GM18909 (cell line): ENCODE measurements at regions not wholly inside any gene's neighbourhood (a gene's known extent, or its start where the extent isn't known, plus 50 kb on each side); places are given as distances from the start of the nearest gene placed in this dataset.
"Not testable (repeated sequence)": the region's sequence is repeated elsewhere in the genome, so short reads cannot be mapped to it uniquely, and the experiment has no call there.

ENCODE experiments used
- ATAC-seq: cut with Tn5 transposase; IDR thresholded peaks from one replicate; pipeline ENCODE4 v1.9.1; 2021; ENCODE audit warnings: mild to moderate bottlenecking; ENCODE audit not compliant: unreplicated experiment, poor library complexity

GRCh38 chr3:35389907-35390306, 249.4 kb upstream of the ARPP21 start:
- ATAC-seq = no peak

- ATAC-seq = no peak
Observed at GRCh38 chr3:35392187-35392586, 247.1 kb upstream of the ARPP21 start.

DNA sequence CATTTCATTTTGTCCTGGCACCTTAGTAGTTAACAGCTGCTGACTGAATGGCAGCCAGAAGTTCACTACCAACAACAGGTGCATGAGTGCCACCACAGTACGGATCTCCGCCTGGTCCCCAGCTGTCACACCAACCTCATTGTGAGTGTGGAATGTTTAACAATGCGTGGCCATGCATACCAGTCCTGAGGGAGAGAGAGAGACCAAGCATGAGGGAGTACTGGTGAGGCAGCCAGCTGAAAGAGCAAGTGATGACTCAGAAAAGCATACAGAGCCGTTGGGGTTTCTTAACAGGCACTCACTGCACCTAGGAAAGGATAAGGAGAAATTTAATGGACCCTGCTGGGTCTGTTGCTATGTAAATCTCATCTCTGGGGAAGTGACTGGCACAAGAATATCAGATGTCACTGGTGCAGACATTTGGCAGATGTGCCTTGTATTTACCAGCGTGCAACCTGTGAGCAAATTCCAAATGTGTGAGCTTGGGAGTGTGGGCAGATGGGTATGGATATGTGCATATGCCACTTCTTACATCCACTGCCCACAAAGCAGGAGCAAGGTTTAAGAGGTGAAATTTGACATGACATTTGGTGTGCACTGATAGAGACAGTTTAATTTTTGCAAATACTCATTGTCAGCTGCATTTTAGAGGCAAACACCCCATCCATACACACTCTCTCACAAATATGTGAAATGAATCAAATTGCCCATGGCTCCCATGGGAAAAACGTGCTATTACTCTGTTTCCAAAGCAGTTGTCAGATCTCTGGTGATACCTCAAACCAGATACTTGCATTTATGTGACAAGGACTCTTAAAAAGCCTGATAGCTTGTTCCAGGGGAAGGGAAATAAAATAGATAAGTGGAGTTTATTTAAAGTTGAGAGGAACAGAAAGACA, 245.2 kb upstream of the ARPP21 start:
- no peak for ATAC-seq

GRCh38 chr3:35394905-35395304, 244.4 kb upstream of the ARPP21 start:
- no peak for ATAC-seq

DNA sequence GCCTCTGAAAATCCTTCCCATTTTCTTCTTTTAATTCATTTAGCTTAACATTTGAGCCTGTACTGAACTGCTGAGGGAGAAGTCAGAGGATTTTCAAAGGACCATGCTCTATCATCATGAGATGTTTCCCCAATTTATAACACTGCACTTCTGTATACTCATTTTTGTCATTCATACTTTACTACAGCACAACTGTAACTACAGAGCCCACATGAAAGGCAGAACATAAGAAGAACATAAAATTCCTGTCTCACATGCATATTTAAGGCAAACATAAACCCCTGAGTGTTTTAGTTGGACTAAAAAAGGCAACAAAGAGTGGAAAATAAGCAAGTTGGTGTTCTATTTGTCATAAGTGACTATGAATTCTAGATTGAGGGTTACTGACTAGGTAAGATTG, 237.7 kb upstream of the ARPP21 start:
- no peak for ATAC-seq

DNA sequence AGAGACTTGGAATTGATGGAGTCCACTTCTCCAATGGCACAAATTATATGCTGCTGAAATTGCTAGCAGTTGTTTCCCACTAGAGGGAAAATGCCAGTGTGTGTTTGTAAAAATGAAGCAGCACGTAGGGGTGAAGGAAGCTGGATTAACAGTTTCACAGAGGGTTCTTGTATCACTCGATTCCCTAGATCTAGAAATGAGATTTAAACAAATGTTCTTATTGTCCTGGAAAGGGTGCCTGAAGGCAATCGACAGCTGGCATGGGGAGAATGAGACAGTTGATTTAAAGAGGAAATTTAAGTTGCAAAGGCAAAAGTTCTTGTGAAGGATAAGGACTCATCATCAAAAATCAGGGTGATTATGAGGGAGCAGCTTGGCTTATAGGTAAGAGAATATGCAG, 234.8 kb upstream of the ARPP21 start:
- no peak for ATAC-seq

DNA sequence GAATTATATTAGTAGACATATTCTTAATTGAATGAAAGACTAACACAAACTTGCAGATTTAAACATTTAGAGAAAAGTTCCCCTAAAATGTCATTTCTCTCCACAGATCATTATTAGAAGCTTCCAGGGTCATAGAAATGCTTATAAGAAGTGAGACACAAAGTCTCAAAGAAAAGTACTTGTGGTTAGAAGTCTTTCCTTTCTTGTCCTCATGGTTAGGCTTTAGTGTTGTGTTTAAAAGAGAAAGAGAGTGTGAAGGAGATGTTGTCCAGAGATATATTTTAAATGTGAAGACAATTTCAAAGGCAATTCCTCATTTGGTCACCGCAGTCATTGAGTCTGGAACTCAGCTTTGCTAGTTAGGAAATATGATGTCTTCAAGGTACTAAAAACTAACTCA, 230.4 kb upstream of the ARPP21 start:
- ATAC-seq = no peak

DNA sequence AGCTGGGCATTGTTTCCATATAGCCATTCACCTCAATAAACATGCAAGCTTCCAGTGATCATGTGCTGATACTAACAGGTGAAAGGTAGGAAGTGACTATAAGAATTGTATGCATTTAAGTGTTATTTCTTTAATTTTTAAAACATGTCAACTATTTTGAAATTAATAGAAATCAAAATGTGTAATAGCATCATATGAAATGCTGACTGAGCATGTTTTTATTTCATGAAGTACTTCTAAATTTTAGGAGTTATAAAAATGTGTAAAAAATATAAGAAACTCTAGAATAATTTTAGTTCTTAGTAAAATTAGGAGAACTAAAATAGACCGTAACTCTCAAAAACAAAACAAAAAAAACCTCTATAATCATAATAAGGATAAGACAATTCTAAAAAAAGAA, 229.3 kb upstream of the ARPP21 start:
- ATAC-seq = no peak

GRCh38 chr3:35413483-35413882, 225.8 kb upstream of the ARPP21 start:
- no peak for ATAC-seq

DNA sequence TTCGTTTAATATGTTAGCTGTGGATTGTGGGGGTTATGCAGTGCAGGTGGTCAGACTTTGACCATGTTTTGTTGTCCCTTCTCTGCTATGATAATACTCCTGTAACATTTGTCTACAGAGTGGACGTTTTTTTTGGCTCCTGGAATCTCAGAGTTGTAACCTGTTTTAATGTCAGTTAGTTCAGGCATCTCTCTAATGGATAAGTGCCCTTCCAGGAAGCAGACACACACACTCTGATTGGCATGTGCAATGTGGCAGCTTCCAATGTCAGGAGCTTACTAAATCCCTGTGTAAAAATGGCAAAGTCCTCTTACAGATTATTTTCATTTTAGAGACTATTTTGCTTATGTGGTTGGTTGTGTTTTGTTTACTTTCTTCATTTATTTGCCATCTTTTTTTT, 222.2 kb upstream of the ARPP21 start:
- ATAC-seq = no peak

GRCh38 chr3:35422101-35422500, 217.2 kb upstream of the ARPP21 start:
- no peak for ATAC-seq

DNA sequence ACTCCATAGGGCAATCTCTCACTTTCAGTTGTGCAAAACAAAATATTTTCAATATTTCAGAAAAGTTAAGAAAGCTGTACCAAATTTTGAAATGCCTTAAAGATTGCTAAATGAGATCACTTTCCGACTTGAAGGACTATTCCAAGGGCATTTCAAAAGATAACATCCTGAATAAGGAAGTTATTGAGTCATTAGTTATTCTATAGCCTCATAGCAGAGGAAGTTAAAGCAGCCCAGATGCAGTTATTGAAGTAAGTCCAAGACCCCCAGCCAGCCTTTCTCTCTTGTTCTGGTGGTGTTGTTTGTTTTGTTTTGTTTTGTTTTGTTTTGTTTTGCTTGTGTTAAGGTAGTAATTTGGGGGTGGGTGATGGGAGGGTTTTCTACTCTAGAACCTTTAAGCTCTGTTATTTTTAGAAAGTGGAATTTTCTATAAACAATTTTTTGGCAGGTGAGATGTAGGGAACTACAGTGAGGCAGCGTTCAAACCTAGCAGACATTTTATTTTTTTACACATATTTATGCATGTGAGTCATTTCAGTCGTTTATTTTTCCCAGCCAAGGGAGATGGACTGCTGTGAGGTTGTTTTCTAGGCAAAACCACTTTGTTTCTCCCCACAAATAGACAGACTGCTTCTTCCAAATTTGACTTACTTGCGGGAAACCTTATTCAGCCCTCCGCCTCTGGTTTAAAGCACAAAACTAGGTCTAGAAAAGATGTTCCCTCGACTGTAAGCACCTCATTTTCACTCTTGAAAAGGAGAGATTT, 216.3 kb upstream of the ARPP21 start:
- ATAC-seq = no peak

- ATAC-seq = no peak
Observed at GRCh38 chr3:35426366-35426958, 212.9 kb upstream of the ARPP21 start.

GRCh38 chr3:35437381-35437780, 201.9 kb upstream of the ARPP21 start:
- ATAC-seq = no peak

DNA sequence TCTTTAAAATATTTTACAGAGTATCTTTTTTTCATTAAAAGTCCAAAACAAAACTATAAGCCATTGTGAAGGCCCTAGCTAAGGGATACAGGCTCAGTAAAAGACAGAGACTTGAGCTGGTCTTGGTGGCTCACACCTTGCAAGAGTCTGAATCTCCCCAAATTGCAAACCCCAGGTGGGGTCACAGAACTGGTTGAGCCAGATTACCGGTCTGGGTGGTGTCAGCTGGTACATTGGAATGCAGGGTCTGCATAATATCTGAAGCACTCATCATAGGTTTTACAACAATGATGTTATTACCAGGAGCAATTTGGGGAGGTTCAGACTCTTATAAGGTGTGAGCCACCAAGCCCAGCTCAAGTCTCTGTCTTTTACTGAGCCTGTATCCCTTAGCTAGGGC, 201.2 kb upstream of the ARPP21 start:
- ATAC-seq = no peak

GRCh38 chr3:35439663-35440062, 199.7 kb upstream of the ARPP21 start:
- ATAC-seq = no peak

DNA sequence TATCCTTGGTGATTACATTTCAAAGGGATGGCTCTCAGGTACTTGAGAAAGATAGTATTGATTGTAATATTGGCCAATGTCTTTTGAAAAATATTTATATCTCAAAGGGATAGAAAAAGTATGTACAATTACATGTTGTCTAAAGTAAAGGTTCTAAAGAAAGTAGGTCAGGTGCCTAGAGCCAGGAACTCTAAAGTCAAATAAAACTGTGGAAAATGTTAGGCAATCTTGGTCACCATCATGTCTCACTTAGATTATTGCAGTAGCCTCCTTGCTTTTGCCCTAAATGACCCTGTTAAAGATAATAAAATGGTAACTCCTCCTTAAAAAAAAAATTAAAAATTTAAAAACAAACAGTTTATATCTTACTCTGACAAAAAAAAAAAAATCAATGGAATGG, 198.5 kb upstream of the ARPP21 start:
- no peak for ATAC-seq

GRCh38 chr3:35446896-35447295, 192.4 kb upstream of the ARPP21 start:
- no peak for ATAC-seq

DNA sequence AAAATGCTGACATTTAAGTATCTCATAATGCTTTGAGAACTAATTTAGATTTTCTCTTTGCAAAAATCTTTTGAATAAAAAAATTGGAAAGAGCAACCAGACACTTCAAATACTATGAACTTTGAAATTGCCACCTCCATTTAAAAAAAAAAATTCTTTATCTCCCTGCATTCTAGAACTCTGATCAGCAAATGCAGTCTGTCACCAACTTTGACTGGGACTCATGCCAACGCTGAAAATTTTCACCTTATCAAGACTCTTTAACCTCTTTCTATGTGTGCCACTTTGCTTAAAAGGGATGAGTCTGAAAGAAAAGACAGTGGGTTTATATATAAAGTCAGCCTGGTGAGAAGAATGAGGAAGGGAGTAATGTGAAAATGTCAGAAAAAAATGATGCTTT, 191.2 kb upstream of the ARPP21 start:
- ATAC-seq = no peak

- ATAC-seq = no peak
Observed at GRCh38 chr3:35448681-35449080, 190.6 kb upstream of the ARPP21 start.

- ATAC-seq = not testable (repeated sequence)
Observed at GRCh38 chr3:35454819-35455218, 184.5 kb upstream of the ARPP21 start.
